CD4-positive, alpha-beta T cell treated with Interleukin-21 for 1 hour (primary cell): ENCODE measurements at regions not wholly inside any gene's neighbourhood (a gene's known extent, or its start where the extent isn't known, plus 50 kb on each side); places are given as distances from the start of the nearest gene placed in this dataset.

Experiments used
- DNase-seq: peaks from one replicate; pipeline ENCODE4 v3.0.0-alpha.2; 2020

DNA sequence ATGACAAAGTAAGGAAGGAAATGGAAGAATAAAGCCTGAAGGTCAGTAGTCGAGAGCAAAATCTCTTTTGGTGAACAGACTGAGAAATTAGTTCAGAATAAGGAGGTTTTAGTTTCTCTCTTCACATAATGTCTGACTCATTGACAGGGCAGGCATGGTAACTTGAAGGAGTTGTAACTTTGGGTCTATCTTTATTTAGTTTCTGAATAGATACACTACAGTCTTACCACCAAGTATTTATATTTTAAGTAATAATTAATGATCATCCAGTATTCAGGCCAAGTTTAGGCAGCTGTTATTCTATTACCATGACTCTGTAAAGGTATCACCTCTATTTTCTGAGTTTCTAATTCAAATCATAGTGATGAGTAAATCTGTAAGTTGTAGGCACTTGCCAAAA is 219.9 kb downstream of the SPRY2 start:
- DNase-seq = no peak

DNA sequence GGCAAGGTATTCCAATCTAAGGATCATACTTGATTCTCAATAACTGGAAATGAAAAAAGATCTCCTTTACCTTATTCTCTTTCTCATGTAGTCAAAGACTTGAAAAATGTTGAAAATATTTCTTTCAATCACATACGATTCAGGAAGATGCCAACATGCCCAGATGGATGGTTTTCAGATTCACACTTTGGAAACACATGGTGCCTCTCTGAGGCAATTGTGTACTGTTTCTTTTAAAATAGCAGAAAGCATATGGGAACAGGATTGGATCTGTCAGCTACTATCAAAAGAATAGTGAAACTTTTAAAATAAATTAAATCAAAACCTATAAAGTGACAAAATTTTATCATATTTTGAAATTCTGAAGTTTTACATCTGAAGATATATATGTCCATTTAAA is 222.4 kb downstream of the SPRY2 start:
- no peak for DNase-seq

DNA sequence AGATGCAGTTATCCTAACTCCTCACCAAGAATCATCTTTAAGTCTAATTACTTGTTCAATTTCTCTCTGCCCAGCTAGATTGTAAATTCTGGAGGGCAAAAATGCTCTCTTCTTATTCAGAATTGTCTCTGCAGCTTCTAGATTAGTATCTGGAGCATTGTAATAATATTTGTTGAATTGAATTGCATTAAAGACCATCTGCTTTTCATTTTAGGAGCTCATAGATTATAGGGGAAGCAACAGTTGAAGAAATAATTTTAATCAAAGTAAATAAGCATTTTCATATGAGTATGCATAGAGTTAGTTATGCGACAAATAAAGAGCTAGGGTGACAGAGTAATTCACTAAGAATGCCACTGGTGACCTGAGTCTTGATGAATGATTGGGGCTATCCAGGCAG is 222.8 kb downstream of the SPRY2 start:
- DNase-seq = no peak

DNA sequence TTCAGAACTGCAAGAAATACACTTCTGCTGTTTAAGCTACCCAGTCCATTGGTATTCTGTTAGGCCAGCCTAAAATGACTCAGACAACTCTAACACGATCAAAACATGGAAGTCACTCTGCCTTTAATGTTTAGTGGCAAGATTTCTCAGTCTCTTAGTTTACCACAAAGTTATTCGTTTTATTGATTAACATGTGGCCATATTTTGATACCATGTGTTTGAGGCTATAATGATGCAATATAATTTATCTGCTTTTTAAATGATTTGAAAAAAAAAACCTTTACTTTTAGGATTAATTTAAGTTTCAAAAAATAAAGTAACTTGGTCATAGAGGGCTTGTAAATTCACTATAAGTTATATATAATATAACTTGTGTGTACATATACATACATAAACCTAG is 223.4 kb downstream of the SPRY2 start:
- no peak for DNase-seq

DNA sequence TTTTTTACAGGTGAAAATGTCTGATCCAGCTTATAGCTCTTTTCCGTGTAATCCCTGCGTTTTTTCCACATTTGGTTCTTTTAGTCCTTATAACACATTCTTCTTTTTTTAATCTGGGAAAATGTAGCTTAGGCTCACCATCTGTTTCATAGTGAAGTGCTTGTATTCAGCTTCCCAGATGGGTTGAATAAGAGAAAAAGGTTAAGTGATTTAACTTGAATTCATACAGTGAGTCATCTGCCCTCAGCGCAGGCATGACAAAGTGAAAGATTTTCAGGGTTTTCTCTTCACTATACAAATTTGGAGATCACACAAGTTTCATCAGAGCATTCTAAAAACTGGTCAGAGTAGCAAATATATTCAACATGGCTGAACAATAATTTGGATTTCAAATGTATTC is 224.8 kb downstream of the SPRY2 start:
- DNase-seq = no peak

DNA sequence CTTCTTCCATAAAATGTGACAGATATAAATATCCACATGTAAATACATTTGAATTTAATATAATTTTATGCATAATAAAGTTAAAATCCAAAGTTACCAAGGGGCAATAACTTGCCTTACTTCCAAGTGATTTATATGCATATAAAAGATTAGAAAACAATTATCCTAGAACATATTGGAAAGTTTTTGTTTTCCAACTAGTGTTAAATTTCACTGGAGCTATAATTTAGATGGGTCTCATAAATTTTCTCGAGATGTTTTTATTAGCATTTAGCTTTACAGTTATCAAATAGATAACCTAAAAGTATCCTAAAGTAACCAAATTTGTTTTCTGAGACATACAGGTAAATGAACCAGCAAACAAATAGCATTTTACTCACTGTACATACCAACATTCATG is 225.3 kb downstream of the SPRY2 start:
- no peak for DNase-seq

DNA sequence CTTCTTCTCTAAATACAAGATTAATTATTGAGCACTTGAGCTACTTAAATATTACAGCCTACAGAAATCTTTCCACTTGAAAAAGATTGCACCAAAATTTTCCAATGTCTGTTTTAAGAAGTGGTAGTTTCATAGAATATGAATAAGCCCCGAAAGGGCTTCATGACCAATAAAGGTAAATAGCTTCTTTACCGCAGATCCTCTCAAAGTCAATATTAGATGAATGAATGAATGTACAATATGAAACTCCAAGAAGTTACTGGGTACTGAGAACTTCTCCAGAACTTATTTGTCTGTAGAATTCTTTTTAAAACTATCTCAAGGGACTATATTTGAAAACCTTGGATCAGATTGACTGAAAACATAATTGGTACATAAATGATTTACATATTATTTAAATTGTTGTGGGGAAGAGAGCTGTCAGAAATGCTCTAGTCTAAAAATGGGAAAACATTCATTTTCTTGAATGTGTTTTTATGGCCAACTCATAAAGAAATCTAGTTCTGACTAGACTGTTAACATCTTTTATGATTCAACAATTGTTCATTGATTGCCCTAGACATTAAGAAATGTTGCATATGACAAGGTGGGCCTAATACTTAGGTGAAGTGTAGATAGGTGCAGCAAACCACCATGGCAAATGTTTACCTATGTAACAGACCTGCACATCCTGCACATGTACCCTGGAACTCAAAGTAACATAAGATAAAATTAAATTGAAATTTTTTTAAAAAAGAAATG is 227.0 kb downstream of the SPRY2 start:
- no peak for DNase-seq

DNA sequence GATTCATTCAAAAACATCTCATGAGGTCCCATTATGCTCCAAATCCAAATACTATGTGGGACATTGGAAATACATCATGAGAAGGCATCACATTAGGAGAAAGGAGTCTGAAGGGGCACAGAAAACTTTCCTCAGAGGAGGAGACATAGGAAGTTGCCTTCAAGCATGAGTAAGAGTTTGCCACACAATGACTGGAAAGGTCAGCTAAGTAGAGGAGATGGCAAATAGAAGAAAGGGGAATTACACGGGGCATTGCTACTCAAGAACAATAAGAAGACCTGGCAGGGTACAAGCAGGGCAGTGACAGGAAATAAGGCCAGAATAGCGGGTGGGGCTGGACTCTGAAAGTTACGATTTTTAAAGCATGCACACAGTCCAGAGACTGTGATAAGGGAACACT is 231.6 kb downstream of the SPRY2 start:
- no peak for DNase-seq

DNA sequence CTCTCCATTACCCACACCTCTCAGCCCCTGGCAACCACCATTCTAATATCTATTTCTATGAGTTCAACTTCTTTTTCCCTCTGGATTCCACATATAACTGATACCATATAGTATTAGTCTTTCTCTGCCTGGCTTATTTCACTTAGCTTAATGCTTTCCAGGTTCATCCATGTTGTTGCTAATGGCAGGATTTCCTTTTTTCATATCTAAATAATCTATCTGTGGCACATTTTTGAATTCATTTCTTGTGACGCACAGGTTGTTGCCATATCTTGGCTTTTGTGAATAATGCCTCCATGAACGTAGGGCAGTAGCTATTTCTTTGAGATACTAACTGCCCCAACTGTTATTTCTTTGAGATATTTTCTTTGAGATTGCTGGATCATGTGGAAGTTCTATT is 235.6 kb downstream of the SPRY2 start:
- DNase-seq = no peak

DNA sequence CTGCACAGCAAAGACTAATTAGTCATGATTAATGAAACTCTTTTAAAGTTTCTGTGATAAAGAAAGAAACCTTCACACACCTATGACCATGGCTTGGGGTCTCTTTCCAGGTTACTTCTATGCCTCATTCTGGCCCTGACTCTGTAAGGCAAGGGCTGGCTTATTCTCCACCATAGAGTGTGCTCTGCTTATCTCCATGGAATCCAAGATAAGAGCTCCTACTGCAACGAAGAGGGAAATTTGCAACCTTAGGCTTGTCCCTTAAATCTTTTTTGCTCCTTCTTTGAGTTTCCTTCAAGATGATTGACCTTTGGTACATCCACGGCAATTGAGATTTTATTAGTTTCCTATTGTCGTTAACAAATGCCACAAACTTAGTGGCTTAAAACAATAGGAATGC is 239.9 kb downstream of the SPRY2 start:
- no peak for DNase-seq

DNA sequence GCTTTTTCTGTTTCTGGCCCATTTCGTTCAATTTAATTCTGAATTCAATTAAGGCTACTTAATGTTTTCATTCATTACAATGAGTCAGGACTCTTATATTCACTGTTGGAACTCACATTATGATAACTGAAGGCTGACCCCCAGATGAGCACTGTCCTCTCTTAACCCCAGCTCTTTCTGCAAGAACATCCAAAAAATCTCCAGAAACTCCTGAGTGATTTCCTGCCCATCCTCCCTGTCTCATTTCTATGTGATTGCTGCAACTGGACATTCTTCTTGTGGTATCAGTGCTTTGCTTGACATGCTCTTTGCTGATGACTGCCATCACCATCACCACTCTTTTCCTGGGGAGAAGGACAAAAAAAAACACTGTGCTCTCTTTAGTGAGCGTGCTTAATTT is 240.3 kb downstream of the SPRY2 start:
- DNase-seq = no peak

DNA sequence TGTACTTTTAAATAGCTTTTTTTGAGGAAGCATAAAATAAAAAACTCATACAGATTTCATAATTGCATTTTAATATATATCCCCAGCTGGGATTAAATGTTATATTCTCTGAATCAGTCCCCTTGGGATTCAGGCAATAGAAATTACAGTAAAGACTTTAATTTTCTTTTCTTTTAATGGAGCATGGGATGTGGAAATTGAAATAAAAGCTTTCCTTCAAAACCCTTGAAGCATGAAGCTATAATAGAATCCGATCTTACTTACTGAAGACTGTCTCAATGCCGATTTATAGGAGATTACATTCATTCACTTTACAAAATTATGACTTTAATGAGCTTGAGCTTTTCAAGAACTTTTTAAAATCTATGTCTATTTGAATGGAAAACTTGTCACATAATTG is 243.4 kb downstream of the SPRY2 start:
- DNase-seq = no peak

DNA sequence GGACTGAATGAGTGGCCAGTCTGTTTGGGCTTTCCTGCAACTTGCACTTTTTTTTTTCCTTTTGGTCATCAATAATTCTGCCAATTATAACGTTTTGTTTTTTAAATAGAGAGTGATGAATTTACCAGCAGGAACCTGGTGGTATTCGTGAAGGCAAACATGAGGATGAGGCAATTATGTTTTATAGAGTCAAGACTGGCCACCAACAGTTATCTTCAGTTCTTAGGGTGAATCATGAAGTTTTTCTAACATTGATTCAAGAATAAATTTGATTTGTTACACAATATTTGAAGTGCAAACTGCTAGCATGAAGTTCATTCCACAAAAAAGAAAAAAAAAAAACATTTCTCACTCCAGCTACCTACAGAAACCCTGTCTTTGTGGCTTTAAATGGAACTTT is 244.5 kb downstream of the SPRY2 start:
- no peak for DNase-seq

DNA sequence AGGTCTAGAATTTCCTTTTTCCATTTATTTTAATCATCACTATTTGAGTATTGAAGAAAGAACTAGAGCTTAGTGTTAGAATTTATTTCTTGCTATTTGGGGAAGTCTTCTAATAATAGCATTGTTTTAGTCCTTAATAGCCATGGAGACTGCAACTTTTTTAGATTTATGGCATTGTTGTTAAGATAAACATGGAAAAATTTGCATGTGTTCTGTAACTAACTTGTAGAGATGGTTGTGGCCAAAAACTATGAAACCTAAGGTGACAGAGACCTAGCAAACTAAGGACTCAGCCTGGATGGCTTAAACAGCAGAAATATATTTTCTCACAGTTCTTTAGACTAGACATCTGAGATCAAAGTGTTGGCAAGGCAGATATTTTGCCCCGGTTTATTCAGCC is 246.4 kb downstream of the SPRY2 start:
- no peak for DNase-seq

DNA sequence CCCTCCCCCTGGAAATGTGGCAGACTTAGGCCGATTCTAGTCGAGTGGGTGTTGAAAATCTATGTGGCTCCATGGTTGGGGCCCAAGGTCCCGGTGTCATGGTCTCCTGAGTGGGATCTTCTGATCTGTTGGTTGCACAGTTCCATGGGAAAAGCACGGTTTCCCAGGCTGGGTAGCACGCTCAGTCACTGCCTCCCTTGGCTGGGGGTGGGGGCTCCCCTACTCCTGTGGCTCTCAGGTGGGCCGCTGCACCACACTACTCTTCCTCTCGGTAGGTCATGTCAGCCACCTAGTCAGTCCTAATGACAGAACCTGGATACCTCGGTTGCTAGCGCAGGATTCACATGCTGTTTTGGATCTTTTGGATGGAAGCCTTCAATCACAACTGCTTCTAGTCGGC is 247.0 kb downstream of the SPRY2 start:
- no peak for DNase-seq

DNA sequence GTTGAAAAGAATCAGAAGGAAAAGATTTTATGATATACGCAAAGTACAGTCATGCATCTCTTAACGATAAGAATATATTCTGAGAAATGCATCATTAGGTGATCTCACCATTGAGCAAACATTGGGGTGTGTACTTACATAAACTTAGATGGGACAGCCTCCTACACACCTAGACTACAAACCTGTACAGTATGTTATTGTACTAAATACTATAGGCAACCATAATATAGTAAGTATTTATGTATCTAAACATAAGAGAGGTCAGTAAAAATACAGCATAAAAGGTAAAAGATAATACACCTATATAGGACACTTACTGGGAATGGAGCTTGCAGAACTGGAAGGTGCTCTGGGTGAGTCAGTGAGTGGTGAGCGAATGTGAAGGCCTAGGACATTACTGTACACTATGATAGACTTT is 254.6 kb downstream of the SPRY2 start:
- no peak for DNase-seq

DNA sequence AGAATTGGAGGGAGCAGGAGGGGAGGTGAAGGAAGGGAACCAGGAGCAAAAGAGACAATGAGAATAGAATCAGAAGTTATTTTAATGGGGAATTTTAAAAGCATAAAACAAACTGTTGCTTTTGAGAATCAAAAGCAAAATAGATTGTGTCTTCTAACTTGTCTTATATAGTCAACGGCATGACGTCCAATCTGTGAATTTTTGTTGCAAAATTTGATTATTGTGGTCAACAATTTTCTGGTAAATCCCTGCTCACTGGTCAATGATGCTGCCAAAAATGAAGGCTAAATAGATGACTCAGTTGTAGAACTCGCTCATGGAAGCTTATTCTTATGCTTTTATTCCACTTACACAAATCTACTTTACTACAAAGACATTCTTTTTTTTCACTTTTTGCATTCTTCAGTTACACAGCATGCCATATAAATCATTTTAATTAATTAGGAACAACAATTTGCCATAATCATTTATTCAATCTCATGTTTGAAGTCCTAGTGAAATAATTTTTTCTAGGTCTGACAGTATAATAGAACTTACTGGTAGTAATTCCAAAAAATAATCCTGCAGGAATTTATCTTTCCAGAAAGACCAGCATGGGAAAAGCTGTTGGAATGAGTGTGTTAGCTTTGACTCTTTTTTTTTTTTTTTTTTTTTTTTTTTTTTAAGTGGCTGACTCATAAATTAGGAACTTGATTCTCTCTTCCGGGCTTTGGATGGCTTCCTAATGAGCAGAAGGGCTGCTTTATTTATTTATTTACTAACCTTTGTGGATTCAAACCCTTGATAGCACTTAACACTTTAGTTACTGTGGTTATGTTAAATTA is 256.9 kb downstream of the SPRY2 start:
- DNase-seq = no peak

DNA sequence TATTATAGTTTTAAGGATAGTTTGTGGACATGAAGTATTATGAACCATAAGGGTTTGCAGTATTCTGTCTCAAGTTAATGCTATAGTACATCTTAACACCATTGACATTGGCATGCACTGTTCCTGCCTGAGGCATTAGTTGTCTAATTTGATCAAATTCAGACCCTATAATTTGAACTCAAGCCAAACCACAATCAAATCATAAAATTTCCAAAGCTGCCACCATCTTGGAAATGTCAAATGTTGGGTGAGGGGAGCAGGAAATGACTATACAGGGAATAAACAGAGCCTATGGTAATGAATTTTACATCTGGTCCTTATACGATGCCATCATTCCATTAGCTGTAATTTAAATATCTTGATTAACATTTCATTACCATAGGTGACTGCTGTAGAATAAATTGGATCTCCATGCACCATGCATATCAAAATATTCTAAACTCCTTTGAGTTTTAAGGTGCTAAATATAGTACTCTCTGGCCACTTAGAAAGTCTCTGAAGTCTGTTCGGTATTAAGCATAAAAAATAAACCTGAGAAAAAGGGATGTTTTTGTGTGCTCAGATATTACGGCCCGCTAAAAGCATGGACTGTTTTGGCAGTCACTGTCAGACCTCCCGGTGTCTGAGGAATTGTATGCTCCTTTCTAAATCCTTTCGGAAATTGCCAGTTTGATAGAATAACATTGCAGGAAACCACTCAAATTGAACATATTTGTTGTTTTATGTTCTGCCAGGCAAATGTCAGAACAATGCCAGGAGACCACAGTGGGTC is 257.7 kb downstream of the SPRY2 start:
- no peak for DNase-seq

DNA sequence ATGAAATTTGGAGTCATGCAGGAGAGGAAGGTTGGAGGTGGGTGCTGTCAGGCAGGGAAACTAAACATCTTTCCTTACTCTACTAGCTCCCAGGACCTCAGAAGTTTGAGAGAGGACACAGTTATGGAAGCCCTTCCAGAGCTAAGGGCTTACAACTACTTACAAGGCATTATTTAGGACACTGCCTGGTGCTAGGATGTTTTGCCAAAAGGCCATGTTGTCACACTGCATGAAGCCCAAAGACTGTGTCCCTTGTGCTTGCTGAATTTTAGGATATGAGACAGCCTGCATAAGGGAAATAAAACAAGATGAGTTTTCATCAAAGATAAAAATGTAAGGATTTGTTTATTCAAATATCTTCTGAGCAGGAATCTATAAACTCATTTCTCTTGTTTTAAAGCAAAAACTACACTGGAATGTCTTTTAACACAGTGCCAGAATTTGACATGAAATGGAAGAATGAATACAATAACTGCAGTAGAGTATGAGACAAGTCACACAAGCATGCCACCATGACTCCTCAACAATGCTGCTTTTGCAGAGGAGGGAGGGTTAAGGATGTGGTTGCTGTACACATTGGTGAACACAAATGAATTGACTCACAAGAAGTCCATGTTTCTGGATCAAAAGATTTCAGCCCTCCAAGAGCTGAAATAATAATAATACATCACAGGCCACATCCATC is 258.4 kb downstream of the SPRY2 start:
- DNase-seq = no peak

DNA sequence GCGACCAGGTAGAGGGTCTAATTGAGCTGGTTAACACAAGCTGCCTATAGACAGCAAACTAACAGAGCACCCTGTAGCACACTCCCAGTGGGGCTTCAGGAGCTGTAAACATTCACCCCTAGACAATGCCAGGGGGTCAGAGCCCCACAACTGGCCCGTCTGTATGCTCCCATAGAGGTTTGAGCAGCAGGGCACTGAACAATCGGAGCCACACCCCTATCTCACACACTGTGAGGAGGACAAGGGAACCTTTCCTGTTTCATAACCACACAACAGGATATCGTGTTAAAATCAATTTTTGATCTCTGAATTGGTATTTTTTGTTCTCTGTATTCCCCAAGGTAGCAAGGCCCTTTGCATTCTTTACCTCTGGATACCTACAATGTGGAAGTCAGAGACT is 266.1 kb downstream of the SPRY2 start:
- no peak for DNase-seq

DNA sequence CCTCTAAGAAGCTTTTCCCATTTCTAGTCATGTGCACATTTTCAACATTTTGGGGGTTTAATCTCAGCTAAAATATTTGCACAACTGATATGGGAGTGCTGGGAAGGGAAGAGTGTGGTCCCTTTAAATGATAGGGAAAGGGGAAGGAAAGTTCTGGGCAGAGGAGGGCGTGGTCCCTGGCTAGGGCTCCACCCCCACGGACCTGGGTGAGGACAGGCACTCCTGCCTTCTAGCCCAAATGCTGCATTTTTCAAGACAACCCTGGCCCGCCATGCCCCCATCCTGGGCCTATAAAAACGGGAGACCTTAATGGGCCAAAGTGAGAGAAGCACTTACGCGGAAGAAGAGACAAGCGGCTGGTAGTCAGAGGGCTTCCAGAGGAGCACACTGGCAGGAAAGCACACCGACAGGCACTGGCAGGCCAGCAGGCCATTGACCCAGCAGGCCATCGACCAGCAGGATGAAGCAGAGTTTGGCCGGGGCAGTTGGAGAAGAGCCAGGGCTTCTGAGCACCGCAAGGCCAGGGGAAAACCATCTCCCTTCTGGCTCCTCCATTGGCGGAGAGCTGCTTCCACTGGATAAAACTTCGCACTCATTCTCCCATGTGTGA is 266.7 kb downstream of the SPRY2 start:
- no peak for DNase-seq

DNA sequence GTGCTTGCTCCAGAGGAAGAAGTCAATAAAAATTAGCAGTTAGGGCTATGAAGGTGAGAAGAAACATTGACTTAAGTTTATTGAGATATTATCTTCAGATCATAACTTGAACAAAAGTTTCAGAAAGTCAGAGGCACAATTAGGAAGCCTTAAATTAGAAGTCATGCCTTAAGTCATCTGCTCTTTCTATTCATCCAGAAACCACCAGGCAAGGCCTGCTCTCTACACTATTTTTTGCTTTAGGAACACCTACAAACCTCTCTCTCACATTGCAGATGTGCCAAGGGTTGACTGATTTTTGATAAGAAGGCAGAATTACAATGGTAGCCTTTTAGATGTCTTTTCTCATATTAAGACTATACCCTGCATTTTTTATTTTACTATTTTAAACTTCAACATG is 268.7 kb downstream of the SPRY2 start:
- DNase-seq = no peak
